Endothelial cell of umbilical vein (primary cell): ENCODE measurements at regions not wholly inside any gene's neighbourhood (a gene's known extent, or its start where the extent isn't known, plus 50 kb on each side); places are given as distances from the start of the nearest gene placed in this dataset.

Source experiments
- BruUV-seq: library from RNA; stranded (reverse); fragments of 400-500 nt; replicated peaks from 2 replicates; lab custom pipeline; 2021; lab: Mats Ljungman, UMichigan
- CTCF ChIA-PET: fragments of 300-600, 350-600 bp; sonication (Branson Sonifier 250); formaldehyde crosslinking; loops from one replicate; lab custom pipeline; 2021; ENCODE audit warnings: antibody characterized with exemption, inconsistent platforms; lab: Charles Lee
- POLR2A ChIA-PET: fragments of 300-600, 350-600 bp; sonication (Branson Sonifier 250); formaldehyde crosslinking; loops from one replicate; lab custom pipeline; 2021; ENCODE audit warnings: antibody characterized with exemption, inconsistent platforms; lab: Charles Lee
- DNase-seq: peaks from one replicate; pipeline ENCODE4 v3.0.0-alpha.2; 2011; ENCODE audit warnings: low read depth, low spot score
- FAIRE-seq: peaks from 2 replicates; lab custom pipeline; 2011; peaks lifted over from hg19 to GRCh38; lab: Jason Lieb, UNC
- H2AFZ ChIP-seq: 2 replicates; pipeline ENCODE4 v1.6.0; 2012; ENCODE audit warnings: low read depth, low read length, control low read depth, inconsistent platforms
- H3K27ac ChIP-seq: 2 replicates; pipeline ENCODE4 v1.5.1; 2011; ENCODE audit warnings: low read depth, mild to moderate bottlenecking, control low read depth, low read length, moderate library complexity; ENCODE audit not compliant: insufficient read depth
- H3K27me3 ChIP-seq, 2 experiments: 2 replicates each; pipeline versions ENCODE4 v1.6.0 to v1.6.1; 2011; ENCODE audit warnings: low read length in 2 of 2, mixed read lengths in 1 of 2; ENCODE audit not compliant: control insufficient read depth in 2 of 2, insufficient read depth in 2 of 2
- H3K36me3 ChIP-seq, 2 experiments: 2 replicates in 1 of 2; 3 replicates in 1 of 2; pipeline ENCODE4 v1.5.1; 2011; ENCODE audit warnings: low read length in 2 of 2, mild to moderate bottlenecking in 1 of 2, moderate library complexity in 1 of 2; ENCODE audit not compliant: control insufficient read depth in 2 of 2, insufficient read depth in 2 of 2; ENCODE audit errors: extremely low read depth in 1 of 2
- H3K4me1 ChIP-seq: 3 replicates; pipeline ENCODE4 v1.5.1; 2011; ENCODE audit warnings: mild to moderate bottlenecking, low read length; ENCODE audit not compliant: control insufficient read depth, insufficient read depth; ENCODE audit errors: extremely low read depth
- H3K4me2 ChIP-seq: 2 replicates; pipeline ENCODE4 v1.6.1; 2011; ENCODE audit warnings: low read length, control low read depth, mixed read lengths; ENCODE audit not compliant: insufficient read depth
- H3K4me3 ChIP-seq, 3 experiments: fragments of 200-600 bp in 1 of 3; sonication (generic), shearing (Covaris generic) in 1 of 3; replicated peaks in 1 of 3; 2 replicates each; pipeline ENCODE4 v1.5.1; 2011 to 2016; ENCODE audit warnings: control low read depth in 3 of 3, low read length in 3 of 3, mild to moderate bottlenecking in 2 of 3, inconsistent platforms in 1 of 3, low read depth in 1 of 3, moderate library complexity in 1 of 3; ENCODE audit not compliant: insufficient read depth in 1 of 3
- H3K79me2 ChIP-seq: 2 replicates; pipeline ENCODE4 v1.6.0; 2012; ENCODE audit warnings: low read length, inconsistent platforms; ENCODE audit not compliant: control insufficient read depth, insufficient read depth
- H3K9ac ChIP-seq: replicated peaks from 2 replicates; pipeline ENCODE3; 2011; ENCODE audit warnings: low read length, control low read depth; ENCODE audit not compliant: insufficient read depth; ENCODE audit errors: extremely low read depth
- H3K9me1 ChIP-seq: replicated peaks from 3 replicates; pipeline ENCODE4 v1.6.0; 2011; ENCODE audit warnings: mild to moderate bottlenecking, low read length; ENCODE audit not compliant: control insufficient read depth, insufficient read depth; ENCODE audit errors: extremely low read depth
- H3K9me3 ChIP-seq: replicated peaks from 2 replicates; pipeline ENCODE4 v1.5.1; 2012; ENCODE audit warnings: low read length, inconsistent platforms; ENCODE audit not compliant: control insufficient read depth, insufficient read depth
- H4K20me1 ChIP-seq: replicated peaks from 2 replicates; pipeline ENCODE3; 2011; ENCODE audit warnings: mild to moderate bottlenecking, low read length; ENCODE audit not compliant: control insufficient read depth, insufficient read depth; ENCODE audit errors: extremely low read depth
- CTCF ChIP-seq, 2 donors: IDR thresholded peaks; 1 replicate in 1 of 2; 2 replicates in 1 of 2; pipeline ENCODE4 v1.5.1; 2011; ENCODE audit warnings: low read length in 2 of 2, mild to moderate bottlenecking in 2 of 2, moderate library complexity in 2 of 2, control low read depth in 1 of 2, inconsistent platforms in 1 of 2, low read depth in 1 of 2; ENCODE audit not compliant: insufficient read depth in 1 of 2; ENCODE audit errors: extremely low read depth in 1 of 2
- EZH2 ChIP-seq: IDR thresholded peaks from 2 replicates; pipeline ENCODE4 v1.6.1; 2012; ENCODE audit warnings: borderline replicate concordance, low read depth, mild to moderate bottlenecking, moderate library complexity, low read length, inconsistent platforms; ENCODE audit not compliant: severe bottlenecking
- FOS ChIP-seq: IDR thresholded peaks from 2 replicates; pipeline ENCODE4 v1.6.1; 2011; ENCODE audit warnings: mild to moderate bottlenecking, low read length, moderate library complexity, borderline replicate concordance; ENCODE audit not compliant: insufficient read depth
- GATA2 ChIP-seq: IDR thresholded peaks from 2 replicates; pipeline ENCODE4 v1.7.0; 2011; ENCODE audit warnings: low read depth, mild to moderate bottlenecking, moderate library complexity, mixed read lengths, low read length; ENCODE audit not compliant: insufficient read length, insufficient read depth
- JUN ChIP-seq: IDR thresholded peaks from 2 replicates; pipeline ENCODE4 v1.6.1; 2011; ENCODE audit warnings: borderline replicate concordance, low read depth; ENCODE audit not compliant: insufficient read length, insufficient read depth
- MYC ChIP-seq: IDR thresholded peaks from one replicate; pipeline ENCODE4 v1.6.1; 2011; ENCODE audit warnings: mild to moderate bottlenecking, low read depth, low read length
- POLR2A ChIP-seq: IDR thresholded peaks from 2 replicates; pipeline ENCODE4 v1.6.1; 2012; ENCODE audit warnings: low read depth, mild to moderate bottlenecking, control low read depth, low read length
- dilution Hi-C: fragments of 300-500 bp; cut with MboI; formaldehyde crosslinking; loops from one replicate; pipeline ENCODE4 v1.15.0; 2019; ENCODE audit warnings: low sequenced_read_pairs; ENCODE audit not compliant: extremely low pct_ligation_motif_present
- intact Hi-C: fragments of 100-400 bp; cut with micrococcal nuclease; formaldehyde crosslinking; loops from one replicate; pipeline ENCODE4 v1.10.0; 2022

- DNase-seq (no peak), FAIRE-seq (no peak)
- Histone ChIP-seq H3K4me3 (no peak overlapping the region), H3K27me3 (peaks cover 2% of the 10 kb centered on the region in 2 experiments), H3K9me1 (no peaks in the 10 kb centered on the region), H3K36me3 (no peaks in the 10 kb centered on the region), H3K4me1 (no peaks in the 10 kb centered on the region), H3K27ac (no peak overlapping the region), H3K4me2 (no peak overlapping the region), H2AFZ (no peak overlapping the region), H3K9ac (no peak overlapping the region), H4K20me1 (no peaks in the 10 kb centered on the region), H3K9me3 (no peaks in the 10 kb centered on the region), H3K79me2 (no peaks in the 10 kb centered on the region)
- no TSS peak for BruUV-seq
- dilution Hi-C loops = no loop called here
- ChIA-PET CTCF (no interaction called here), POLR2A (no interaction called here)
- intact Hi-C loops = no loop called here
- no peak for TF ChIP-seq POLR2A
- TF ChIP-seq EZH2 = no peak
- no peak for TF ChIP-seq JUN
- TF ChIP-seq GATA2 = no peak
Measured at GRCh38 chr12:30501718-30502117, 194.0 kb downstream of the IPO8 start.

- Histone ChIP-seq H3K9ac (no peak overlapping the region), H3K4me1 (no peaks in the 10 kb centered on the region), H3K4me2 (no peak overlapping the region), H3K4me3 (no peak overlapping the region), H3K9me1 (no peaks in the 10 kb centered on the region), H3K36me3 (no peaks in the 10 kb centered on the region), H4K20me1 (no peaks in the 10 kb centered on the region), H3K79me2 (no peaks in the 10 kb centered on the region), H2AFZ (no peak overlapping the region), H3K9me3 (no peaks in the 10 kb centered on the region), H3K27ac (no peak overlapping the region), H3K27me3 (peaks cover 0 to under 1% of the 10 kb centered on the region in 2 experiments)
- no peak for DNase-seq
- dilution Hi-C loops = no loop called here
- BruUV-seq = no TSS peak
- CTCF ChIA-PET = interaction anchor here (1.0 kb wide), 1 partner anchor 10 kb away, joined by 4 read pairs; no protein-coding TSS in a partner anchor
- intact Hi-C loops = no loop called here
- POLR2A ChIA-PET = no interaction called here
- FAIRE-seq = no peak
- TF ChIP-seq CTCF (IDR thresholded peaks at IDR 0.05; ENCODE audit: extremely low read depth in 1 of 2, insufficient read depth in 1 of 2, low read depth in 1 of 2, low read length in 2 of 2) (no peak), FOS (no peak), EZH2 (no peak), POLR2A (no peak), MYC (no peak)
Measured at GRCh38 chr12:30500532-30500931, 195.1 kb downstream of the IPO8 start.
